ENCODE measurements at regions not wholly inside any gene's neighbourhood (a gene's known extent, or its start where the extent isn't known, plus 50 kb on each side); places are given as distances from the start of the nearest gene placed in this dataset.

DNA sequence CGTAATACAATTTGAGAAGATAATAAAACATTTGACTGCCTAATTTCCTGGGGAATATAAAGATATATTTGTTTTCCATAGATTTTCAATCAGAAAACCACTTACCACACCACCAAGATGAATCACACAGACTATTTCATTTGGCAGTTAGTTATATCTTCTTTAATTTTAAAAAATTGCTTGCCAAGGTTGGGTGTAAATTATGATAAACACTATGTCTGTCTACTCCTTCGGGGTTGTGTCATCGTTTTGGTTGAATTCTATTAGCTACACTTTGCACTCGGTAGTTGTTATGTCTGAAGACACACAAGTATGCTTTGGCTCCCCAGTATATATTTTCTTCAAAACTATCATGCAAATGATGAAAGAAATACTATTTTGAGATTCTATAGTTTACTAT, 594.8 kb upstream of the SEMA3D start:
- BruUV-seq (replicated peaks): no TSS peak
- peaks cover 0 to 6% of the 10 kb centered on the region in 2 experiments; a peak in 1 of 4 replicates for H3K9me3 ChIP-seq (ENCODE audit: control insufficient read depth in 1 of 2, insufficient read depth in 1 of 2, low read depth in 1 of 2, low read length in 2 of 2)
- TF ChIP-seq POLR2AphosphoS5 (IDR thresholded peaks at IDR 0.05; ENCODE audit: low read depth, low read length): no peak
- TF ChIP-seq EZH2 (IDR thresholded peaks at IDR 0.05): no peak
- no peak for TF ChIP-seq EZH2phosphoT487 (IDR thresholded peaks at IDR 0.05; ENCODE audit: borderline replicate concordance)
- no peak for TF ChIP-seq ELF1 (IDR thresholded peaks at IDR 0.05; ENCODE audit: borderline replicate concordance, low read depth)
- H3K4me3 ChIP-seq (replicated peaks in 1 of 2; ENCODE audit: low read depth in 1 of 2, low read length in 2 of 2): no peak overlapping the region
- H3K27me3 ChIP-seq (ENCODE audit: insufficient read depth, low read length): no peaks in the 10 kb centered on the region
- no peak for DNase-seq (ENCODE audit: low read depth, low spot score)
- H2AFZ ChIP-seq (ENCODE audit: low read depth, low read length, poor library complexity, severe bottlenecking): no peak overlapping the region
- H3K36me3 ChIP-seq (ENCODE audit: control insufficient read depth in 1 of 2, insufficient read depth in 2 of 2, low read length in 2 of 2): no peaks in the 10 kb centered on the region
- H3K9me2 ChIP-seq (ENCODE audit: insufficient read depth): no peaks in the 10 kb centered on the region
- intact Hi-C loops (cut with micrococcal nuclease): no loop called here
- no peak overlapping the region for H3K9ac ChIP-seq (ENCODE audit: low read length)
- no peak overlapping the region for H3K4me2 ChIP-seq (ENCODE audit: low read length)
- no peak for ATAC-seq
- no peaks in the 10 kb centered on the region for H3K79me2 ChIP-seq (ENCODE audit: insufficient read depth, low read length)
- RAD21 ChIA-PET (ENCODE audit: low non-redundant PET in 1 of 2, low total read pairs in 2 of 2, uncharacterized antibody in 2 of 2, unreplicated experiment in 2 of 2): no interaction called here
- H3K4me1 ChIP-seq (ENCODE audit: control insufficient read depth in 1 of 2, insufficient read depth in 2 of 2, low read length in 2 of 2): no peaks in the 10 kb centered on the region
- POLR2A ChIA-PET: no interaction called here
- CTCF ChIA-PET: no interaction called here
- H4K20me1 ChIP-seq (ENCODE audit: insufficient read depth): no peaks in the 10 kb centered on the region
- no peak overlapping the region for H3K27ac ChIP-seq (ENCODE audit: low read depth, low read length)

DNA sequence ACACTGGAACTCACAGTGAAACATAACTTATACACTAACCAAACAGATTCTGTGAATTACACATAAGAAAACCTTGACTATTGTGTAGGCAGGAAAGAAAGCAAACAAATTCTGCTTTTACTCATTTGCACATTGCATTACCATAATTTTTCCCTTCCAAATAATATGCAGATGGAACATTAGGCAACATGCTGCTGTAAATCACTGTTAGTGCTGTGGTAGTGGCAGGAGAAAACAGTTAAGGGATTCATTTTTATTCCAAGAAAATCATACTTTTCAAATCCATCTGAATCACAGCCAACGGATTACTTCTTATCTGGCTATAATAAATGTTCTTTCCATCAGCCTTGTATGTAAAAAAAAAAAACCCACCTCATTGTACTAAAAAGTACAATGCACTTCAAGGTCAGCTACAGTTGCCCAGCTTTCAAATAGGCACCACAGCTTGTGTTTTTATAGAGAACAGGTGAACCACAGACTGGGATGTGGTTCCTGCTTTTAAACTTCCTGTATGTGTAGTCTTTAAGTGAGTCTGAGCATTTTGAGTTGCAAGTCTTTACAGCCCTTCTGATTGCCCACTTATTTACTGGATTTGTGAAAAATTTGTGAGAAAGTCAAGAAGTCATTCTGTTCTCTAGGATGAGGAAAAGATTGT, 590.0 kb upstream of the SEMA3D start:
- ATAC-seq (no peak), DNase-seq (ENCODE audit: low read depth, low spot score) (no peak)
- H3K4me2 ChIP-seq (ENCODE audit: low read length): no peak overlapping the region
- H3K36me3 ChIP-seq (ENCODE audit: control insufficient read depth in 1 of 2, insufficient read depth in 2 of 2, low read length in 2 of 2): no peaks in the 10 kb centered on the region
- H3K27me3 ChIP-seq (ENCODE audit: insufficient read depth, low read length): no peaks in the 10 kb centered on the region
- POLR2A ChIA-PET: no interaction called here
- H3K9me3 ChIP-seq (ENCODE audit: control insufficient read depth in 1 of 2, insufficient read depth in 1 of 2, low read depth in 1 of 2, low read length in 2 of 2): no peaks in the 10 kb centered on the region
- intact Hi-C loops (cut with micrococcal nuclease): no loop called here
- H3K4me3 ChIP-seq (replicated peaks in 1 of 2; ENCODE audit: low read depth in 1 of 2, low read length in 2 of 2): no peak overlapping the region
- CTCF ChIA-PET: no interaction called here
- no peak overlapping the region for H3K27ac ChIP-seq (ENCODE audit: low read depth, low read length)
- no peaks in the 10 kb centered on the region for H4K20me1 ChIP-seq (ENCODE audit: insufficient read depth)
- H2AFZ ChIP-seq (ENCODE audit: low read depth, low read length, poor library complexity, severe bottlenecking): no peak overlapping the region
- H3K9ac ChIP-seq (ENCODE audit: low read length): no peak overlapping the region
- RAD21 ChIA-PET (ENCODE audit: low non-redundant PET in 1 of 2, low total read pairs in 2 of 2, uncharacterized antibody in 2 of 2, unreplicated experiment in 2 of 2): no interaction called here
- no peaks in the 10 kb centered on the region for H3K79me2 ChIP-seq (ENCODE audit: insufficient read depth, low read length)
- no TSS peak for BruUV-seq (replicated peaks)
- H3K4me1 ChIP-seq (ENCODE audit: control insufficient read depth in 1 of 2, insufficient read depth in 2 of 2, low read length in 2 of 2): no peaks in the 10 kb centered on the region
- H3K9me2 ChIP-seq (ENCODE audit: insufficient read depth): no peaks in the 10 kb centered on the region
- TF ChIP-seq, protein P1, sequence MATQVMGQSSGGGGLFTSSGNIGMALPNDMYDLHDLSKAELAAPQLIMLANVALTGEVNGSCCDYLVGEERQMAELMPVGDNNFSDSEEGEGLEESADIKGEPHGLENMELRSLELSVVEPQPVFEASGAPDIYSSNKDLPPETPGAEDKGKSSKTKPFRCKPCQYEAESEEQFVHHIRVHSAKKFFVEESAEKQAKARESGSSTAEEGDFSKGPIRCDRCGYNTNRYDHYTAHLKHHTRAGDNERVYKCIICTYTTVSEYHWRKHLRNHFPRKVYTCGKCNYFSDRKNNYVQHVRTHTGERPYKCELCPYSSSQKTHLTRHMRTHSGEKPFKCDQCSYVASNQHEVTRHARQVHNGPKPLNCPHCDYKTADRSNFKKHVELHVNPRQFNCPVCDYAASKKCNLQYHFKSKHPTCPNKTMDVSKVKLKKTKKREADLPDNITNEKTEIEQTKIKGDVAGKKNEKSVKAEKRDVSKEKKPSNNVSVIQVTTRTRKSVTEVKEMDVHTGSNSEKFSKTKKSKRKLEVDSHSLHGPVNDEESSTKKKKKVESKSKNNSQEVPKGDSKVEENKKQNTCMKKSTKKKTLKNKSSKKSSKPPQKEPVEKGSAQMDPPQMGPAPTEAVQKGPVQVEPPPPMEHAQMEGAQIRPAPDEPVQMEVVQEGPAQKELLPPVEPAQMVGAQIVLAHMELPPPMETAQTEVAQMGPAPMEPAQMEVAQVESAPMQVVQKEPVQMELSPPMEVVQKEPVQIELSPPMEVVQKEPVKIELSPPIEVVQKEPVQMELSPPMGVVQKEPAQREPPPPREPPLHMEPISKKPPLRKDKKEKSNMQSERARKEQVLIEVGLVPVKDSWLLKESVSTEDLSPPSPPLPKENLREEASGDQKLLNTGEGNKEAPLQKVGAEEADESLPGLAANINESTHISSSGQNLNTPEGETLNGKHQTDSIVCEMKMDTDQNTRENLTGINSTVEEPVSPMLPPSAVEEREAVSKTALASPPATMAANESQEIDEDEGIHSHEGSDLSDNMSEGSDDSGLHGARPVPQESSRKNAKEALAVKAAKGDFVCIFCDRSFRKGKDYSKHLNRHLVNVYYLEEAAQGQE (IDR thresholded peaks at IDR 0.05; ENCODE audit: low read depth): no peak
- TF ChIP-seq EGR1 (IDR thresholded peaks at IDR 0.05; ENCODE audit: low read depth) (no peak), CBX3 (IDR thresholded peaks at IDR 0.05; ENCODE audit: low read depth) (no peak), FOSL1 (IDR thresholded peaks at IDR 0.05; ENCODE audit: low read depth) (no peak), ELF1 (IDR thresholded peaks at IDR 0.05; ENCODE audit: borderline replicate concordance, low read depth) (no peak), TCF7L2 (IDR thresholded peaks at IDR 0.05; ENCODE audit: borderline replicate concordance, extremely low read depth, insufficient read depth, insufficient read length) (no peak)
- TF ChIP-seq, protein P2, sequence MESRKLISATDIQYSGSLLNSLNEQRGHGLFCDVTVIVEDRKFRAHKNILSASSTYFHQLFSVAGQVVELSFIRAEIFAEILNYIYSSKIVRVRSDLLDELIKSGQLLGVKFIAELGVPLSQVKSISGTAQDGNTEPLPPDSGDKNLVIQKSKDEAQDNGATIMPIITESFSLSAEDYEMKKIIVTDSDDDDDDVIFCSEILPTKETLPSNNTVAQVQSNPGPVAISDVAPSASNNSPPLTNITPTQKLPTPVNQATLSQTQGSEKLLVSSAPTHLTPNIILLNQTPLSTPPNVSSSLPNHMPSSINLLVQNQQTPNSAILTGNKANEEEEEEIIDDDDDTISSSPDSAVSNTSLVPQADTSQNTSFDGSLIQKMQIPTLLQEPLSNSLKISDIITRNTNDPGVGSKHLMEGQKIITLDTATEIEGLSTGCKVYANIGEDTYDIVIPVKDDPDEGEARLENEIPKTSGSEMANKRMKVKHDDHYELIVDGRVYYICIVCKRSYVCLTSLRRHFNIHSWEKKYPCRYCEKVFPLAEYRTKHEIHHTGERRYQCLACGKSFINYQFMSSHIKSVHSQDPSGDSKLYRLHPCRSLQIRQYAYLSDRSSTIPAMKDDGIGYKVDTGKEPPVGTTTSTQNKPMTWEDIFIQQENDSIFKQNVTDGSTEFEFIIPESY (IDR thresholded peaks at IDR 0.05; ENCODE audit: extremely low read depth, insufficient replicate concordance, low read length): no peak
- TF ChIP-seq, protein P3, sequence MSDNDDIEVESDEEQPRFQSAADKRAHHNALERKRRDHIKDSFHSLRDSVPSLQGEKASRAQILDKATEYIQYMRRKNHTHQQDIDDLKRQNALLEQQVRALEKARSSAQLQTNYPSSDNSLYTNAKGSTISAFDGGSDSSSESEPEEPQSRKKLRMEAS (IDR thresholded peaks at IDR 0.05): no peak
- TF ChIP-seq, protein P4, sequence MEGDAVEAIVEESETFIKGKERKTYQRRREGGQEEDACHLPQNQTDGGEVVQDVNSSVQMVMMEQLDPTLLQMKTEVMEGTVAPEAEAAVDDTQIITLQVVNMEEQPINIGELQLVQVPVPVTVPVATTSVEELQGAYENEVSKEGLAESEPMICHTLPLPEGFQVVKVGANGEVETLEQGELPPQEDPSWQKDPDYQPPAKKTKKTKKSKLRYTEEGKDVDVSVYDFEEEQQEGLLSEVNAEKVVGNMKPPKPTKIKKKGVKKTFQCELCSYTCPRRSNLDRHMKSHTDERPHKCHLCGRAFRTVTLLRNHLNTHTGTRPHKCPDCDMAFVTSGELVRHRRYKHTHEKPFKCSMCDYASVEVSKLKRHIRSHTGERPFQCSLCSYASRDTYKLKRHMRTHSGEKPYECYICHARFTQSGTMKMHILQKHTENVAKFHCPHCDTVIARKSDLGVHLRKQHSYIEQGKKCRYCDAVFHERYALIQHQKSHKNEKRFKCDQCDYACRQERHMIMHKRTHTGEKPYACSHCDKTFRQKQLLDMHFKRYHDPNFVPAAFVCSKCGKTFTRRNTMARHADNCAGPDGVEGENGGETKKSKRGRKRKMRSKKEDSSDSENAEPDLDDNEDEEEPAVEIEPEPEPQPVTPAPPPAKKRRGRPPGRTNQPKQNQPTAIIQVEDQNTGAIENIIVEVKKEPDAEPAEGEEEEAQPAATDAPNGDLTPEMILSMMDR (IDR thresholded peaks at IDR 0.05 in 2 of 3, conservative IDR thresholded peaks at IDR 0.05 in 1 of 3; ENCODE audit: borderline replicate concordance in 1 of 3, insufficient read depth in 1 of 3, low read depth in 2 of 3, low read length in 2 of 3): no peak
